ENCODE measurements at regions not wholly inside any gene's neighbourhood (a gene's known extent, or its start where the extent isn't known, plus 50 kb on each side); places are given as distances from the start of the nearest gene placed in this dataset.
"Not testable (repeated sequence)": the region's sequence is repeated elsewhere in the genome, so short reads cannot be mapped to it uniquely, and the experiment has no call there.

DNA sequence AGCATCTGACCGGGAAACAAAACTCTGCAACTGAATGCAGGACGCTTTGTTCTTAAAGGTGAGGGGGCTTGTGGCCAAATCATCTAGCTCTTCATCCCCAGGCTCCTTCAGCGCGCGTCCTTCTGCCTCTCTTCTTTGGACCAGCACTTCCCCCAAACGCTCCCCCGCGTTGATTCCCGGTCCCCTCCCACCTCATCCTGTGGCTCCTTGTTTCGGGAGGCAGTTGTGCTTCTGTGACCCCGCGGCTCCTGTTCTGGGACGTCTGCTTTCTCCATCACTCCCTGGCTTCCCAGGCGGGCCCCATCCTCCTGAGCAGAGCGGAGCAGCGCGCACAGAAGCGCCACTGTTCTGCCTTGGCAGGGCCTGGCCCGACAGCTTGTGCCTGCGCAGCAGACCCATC lies 109.7 kb upstream of the ZNG1E start:
- not testable (repeated sequence) for DNase-seq (ENCODE audit: low read depth)

DNA sequence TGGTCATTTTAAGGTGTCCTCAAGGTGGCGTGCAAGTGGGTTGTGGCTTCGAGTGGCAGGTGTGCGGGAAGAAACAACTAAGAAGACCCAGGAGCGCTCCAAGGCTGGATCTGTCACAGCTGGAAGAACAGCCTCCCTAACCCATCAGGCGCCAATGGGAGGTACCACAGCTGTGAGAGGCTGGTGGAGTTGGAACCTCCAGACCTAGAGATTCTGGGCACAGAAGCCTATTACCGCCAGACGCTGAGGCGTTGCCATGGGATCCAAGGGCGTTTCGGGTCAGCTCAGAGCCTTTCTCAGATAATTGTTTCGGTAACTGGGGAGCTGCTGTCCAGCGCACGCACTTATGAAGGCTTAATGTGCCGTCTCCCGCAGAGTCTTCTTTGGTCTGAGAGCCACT lies 156.7 kb upstream of the ZNG1E start:
- not testable (repeated sequence) for DNase-seq (ENCODE audit: low read depth)

DNA sequence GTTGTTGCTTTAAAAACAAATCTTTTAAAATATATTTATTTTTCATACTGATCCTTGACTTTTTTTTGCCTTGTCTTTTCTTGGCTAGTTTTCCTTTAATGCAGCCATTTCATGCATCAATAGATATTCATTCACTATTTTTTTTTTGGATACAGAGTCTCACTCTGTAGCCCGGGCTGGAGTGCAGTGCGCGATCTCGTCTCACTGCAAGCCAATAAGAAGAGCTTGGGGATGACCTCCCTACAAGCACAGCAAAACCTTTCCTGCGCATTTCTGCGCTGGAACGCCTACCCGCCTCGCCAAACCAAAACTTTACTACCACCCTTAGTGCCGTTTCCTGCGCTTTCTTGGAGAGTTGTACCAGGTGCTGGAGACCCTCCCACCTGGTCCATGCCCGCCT lies 161.3 kb upstream of the ZNG1E start:
- DNase-seq (ENCODE audit: low read depth), result not testable (repeated sequence)

DNA sequence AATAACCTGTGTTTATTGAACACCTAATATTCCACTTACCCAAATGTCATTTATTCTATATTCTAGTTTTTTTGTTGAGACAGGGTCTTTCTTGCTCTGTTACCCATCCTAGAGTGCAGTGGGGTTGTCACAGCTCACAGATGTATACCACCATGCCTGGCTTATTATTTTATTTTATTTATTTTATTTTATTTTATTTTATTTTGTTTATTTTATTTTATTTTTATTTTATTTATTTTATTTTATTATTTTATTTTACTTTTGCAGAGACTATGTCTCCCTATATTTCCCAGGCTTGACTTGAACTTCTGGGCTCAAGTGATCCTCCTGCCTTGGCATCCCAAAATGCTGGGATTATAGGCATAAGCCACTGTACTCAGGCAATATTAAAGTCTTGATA lies 167.8 kb upstream of the ZNG1E start:
- not testable (repeated sequence) for DNase-seq (ENCODE audit: low read depth)

DNA sequence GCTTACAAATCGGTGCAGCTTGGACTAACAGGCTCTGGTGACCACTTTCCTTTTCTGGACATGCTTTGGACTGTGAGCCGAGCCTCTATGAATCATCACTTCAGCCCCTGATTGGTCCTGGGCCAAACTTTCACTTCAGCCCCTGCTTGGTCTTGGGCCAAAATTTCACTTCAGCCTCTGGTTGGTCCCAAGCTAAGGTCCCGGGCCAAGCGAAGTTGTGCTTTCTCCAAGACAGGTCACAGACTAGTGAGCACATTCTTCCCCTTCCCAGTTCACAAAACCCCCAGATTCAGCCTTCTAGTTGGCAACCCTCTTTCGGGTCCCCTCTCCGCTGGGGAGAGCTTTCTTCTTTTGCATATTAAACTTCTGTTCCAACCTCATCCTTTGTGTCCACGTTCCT lies 171.0 kb upstream of the ZNG1E start:
- not testable (repeated sequence) for DNase-seq (ENCODE audit: low read depth)

DNA sequence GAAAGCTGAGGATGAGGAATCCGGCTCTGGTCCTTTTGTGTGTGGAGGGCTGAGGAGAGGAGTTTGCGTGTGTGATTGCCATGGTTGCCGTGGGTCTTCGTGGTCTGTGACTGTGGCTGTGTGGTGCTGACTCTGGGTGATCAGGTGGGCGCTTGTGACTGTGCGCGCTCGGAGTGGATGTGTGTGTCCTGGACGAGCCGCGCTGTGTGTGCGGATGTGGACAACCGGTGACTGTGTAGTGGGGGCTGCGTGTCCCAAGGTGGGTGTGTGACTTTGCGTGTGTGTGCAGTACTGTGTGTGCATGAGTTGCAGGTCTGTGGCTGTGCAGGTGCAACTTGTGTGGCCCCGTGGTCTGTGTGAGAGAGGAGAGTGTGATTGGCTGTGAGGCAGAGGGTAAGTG lies 172.0 kb upstream of the ZNG1E start:
- not testable (repeated sequence) for DNase-seq (ENCODE audit: low read depth)

DNA sequence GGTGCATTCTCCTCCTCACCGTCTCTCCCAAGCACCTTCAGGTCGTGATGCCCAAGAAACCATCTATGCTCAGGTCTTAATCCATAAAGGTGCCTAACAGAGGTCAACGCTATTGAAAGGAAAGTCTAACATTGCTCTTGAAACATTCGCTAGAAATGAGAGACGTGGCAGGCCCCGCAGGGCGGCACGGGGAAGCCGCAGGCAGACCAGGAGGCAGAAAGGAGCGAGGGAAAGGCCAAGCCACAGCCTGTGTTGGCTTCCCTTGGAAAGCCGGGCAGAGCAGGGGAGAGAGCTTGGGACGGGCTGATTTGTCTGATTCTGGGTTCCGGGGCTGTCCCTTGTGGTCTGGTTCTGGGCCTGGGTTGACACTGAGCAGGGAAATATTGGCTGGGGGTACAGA lies 192.8 kb upstream of the ZNG1E start:
- not testable (repeated sequence) for DNase-seq (ENCODE audit: low read depth)

DNA sequence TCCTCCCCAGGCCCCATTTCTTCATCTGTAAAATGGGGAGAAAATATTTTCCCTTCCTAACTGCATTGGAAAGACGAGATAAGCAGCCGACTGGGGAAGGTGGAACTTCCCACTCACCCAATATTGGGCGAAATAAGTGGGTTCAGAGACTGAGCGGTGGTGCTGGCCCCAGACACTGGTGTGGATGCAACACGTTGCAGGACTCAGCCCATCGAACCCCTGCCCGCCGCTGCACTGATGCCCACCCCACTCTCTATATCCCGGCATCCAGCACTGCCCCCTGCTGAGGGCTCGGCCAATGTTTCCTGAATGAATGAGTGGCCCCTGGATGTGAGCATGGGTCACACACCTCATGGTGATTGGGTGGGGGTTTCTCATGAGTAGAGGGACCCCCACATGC lies 194.4 kb upstream of the ZNG1E start:
- DNase-seq (ENCODE audit: low read depth), result not testable (repeated sequence)

DNA sequence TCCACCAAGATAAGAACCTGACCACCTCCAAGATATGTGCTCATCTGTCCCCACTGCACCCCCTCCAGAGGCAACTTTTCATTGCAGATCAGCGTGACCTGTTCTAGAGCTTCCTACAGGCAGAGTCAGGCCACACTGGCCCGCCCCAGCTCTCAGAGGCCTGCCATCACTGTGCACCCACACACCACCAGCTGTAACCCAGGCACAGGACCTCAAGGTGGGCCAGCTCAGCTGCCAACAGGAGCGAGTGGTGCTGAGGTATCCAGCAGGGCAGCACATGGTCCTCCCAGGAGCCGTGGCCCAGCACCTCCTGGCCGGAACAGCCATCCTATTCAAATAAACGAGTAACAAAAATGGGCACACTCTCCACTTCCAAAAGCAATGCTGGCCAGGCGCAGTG lies 189.9 kb upstream of the FOXD4L5 start:
- not testable (repeated sequence) for DNase-seq (ENCODE audit: low read depth)

DNA sequence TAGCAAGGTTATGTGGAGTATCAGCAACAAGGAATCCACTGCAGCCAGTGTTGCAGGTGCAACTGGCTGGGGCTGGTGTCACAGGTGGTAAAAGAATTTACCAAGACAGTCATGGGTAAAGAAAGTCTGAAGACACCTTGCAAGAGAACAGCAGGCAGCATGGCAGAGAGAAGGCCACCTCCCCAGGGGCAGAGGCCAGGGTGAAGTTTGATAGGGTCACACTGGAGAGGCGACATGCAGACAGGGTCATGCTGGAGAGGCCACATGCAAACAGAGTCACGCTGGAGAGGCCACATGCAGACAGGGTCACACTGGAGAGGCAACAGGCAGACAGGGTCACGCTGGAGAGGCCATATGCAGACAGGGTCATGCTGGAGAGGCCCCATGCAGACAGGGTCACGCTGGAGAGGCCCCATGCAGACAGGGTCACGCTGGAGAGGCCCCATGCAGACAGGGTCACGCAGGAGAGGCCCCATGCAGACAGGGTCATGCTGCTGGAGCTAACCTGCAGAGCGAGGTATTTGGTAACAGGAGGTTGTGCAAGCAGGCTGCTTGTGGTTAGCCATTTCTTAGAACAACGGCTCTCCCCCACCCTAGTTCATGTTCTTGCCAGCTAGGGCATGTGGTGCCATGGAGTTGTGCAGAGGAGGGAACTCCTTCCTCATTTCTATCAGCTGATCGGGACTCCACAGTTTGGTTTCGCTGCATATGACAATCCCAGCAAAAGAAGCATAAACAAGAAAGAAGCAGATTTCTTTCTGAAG lies 188.2 kb upstream of the FOXD4L5 start:
- not testable (repeated sequence) for DNase-seq (ENCODE audit: low read depth)

DNA sequence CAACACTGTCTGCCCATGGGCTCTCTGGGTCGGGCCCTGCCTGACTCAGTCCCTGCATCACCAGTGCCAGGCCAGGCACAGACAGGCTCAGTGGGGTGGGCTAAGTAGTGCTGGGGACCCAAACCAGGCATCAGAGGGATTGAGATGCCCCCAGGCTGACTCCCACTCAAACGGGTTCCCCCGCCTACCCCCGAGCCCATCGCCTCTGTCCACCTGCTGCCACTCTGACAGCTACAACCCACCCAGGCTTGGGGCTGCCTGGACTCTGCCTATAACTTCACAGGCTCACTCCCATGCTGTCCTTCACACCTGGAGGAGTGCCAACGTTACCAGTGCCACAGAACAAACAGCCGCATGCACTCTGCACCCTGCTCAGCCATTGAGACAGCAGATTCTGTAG lies 186.1 kb upstream of the FOXD4L5 start:
- not testable (repeated sequence) for DNase-seq (ENCODE audit: low read depth)

DNA sequence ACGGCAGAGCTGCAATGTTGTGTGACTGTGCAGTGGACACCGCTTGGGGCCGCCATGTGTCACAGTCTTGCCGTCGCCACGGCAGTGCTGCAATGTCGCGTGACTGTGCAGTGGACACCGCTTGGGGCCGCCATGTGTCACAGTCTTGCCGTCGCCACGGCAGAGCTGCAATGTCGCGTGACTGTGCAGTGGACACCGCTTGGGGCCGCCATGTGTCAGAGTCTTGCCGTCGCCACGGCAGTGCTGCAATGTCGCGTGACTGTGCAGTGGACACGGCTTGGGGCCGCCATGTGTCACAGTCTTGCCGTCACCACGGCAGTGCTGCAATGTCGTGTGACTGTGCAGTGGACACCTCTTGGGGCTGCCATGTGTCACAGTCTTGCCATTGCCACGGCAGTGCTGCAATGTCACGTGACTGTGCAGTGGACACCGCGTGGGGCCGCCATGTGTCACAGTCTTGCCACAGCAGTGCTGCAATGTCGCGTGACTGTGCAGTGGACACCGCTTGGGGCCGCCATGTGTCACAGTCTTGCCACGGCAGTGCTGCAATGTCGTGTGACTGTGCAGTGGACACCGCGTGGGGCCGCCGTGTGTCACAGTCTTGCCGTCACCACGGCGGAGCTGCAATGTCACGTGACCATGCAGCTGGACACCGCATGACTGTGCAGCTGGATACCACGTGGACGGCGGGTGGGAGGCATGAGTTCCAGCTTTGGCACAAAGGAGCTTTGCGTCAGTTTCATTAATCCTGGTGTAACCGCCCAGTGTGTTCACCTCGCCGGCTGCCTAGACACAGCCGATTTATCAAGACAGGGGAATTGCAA lies 182.1 kb upstream of the FOXD4L5 start:
- not testable (repeated sequence) for DNase-seq (ENCODE audit: low read depth)

DNA sequence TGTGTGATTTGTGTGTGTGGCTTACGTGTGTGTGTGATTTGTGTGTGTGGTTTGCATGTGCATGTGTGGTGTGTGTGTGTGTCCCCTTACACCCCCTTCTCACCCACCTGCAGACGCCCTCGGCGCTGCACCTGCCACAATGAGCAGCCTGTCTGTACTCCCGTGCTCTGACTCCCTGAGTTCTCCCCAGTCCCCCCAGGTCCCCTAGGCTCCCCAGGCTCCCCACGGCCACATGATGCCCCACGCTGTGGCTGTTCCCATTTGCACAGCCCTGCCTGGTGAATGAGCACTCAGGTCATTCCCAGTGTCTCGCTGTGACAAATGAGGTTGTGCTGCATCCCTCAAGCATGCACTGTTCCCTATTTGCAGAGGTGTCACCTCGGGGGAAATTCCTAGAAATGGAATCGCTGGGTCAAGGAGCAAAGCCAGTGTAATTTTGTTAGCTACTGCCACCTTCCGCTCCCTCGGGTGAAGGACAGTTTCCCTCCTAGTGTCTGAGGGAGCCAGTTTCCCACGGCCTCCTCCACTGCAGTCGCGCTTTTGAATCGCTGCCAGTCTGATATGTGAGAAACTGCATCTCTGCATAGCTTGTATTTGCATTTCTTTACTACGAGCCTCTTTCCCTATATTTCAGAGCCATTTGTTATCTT lies 180.4 kb upstream of the FOXD4L5 start:
- DNase-seq (ENCODE audit: low read depth), result not testable (repeated sequence)

DNA sequence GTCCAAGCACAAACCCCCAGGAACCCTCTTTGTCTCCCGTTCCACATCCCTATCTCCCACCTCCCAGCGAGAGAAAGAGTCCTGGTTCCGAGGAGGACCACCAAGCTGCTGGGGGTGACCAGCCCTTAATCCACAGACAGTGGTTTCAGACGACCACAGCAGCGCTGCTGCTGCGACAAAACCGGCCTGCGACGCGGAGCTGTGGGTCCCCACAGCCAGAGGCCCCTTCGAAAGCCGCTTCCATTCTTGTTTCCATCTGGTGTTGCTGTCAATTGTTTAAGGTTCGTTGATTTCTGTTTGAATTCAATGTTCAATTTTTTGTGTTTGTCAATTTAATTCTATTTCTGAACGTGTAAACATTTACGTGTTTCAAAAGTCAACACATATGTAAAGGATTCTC lies 177.5 kb upstream of the FOXD4L5 start:
- not testable (repeated sequence) for DNase-seq (ENCODE audit: low read depth)

DNA sequence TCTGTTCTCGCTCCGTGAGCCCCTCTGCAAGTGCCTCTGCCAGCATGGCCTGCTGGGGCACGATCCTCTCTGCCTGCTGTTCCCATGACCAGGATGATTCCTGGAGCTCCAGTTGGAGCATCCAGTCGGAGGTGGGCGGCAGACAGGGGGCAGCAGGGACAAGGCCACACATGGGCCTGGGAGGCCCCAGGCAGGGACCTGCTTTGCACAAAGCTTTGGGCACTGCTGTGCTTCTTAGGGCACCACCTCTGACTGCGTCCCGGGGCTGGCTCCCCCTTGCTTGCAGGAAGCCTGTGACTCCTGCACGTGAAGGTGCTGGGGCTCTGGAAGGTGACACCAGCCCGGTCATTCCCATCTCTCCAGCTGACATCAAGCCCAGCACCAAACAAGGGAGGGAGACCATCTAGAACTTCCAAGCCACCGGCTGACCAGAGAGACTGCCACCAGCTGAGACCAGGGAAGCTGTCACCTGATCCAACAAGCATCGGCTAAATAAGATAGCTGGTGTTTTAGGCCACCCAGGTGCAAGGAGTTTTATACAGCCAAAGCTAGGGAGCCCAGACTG lies 174.8 kb upstream of the FOXD4L5 start:
- DNase-seq (ENCODE audit: low read depth), result no peak

DNA sequence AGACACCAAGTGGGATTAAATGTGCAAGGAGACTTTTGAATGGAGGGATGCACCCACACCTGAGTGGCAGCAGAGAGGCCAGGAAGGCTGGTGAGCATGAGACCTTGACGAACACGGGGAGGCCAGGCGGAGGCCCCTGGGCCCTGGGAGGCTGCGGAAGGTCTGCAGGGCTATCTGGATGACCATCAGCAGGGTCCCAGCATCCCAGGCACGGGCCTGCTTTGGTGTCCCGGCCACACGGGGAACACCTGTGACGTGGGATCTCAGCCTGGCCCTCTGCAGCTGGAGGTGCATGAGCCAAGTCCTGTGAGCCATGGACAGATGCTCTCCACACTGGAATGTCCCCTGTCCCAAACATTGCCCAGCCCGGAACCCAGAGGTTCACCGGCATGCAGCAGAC lies 174.0 kb upstream of the FOXD4L5 start:
- DNase-seq (ENCODE audit: low read depth), result no peak

DNA sequence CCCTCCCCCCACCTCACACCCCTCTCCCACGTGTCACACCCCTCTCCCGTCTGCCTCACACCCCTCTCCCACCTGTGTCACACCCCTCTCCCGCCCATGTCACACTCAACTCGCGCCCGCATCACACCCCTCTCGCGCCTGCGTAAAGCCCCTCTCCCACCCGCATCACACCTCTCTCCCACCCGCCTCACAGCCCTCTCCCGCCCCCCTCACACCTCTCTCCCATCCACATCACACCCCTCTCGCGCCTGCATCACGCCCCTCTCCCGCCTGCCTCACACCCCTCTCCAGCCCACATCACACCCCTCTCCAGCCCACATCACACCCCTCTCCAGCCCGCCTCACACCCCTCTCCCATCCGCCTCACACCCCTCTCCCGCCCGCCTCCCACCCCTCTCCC lies 173.5 kb upstream of the FOXD4L5 start:
- DNase-seq (ENCODE audit: low read depth), result no peak

DNA sequence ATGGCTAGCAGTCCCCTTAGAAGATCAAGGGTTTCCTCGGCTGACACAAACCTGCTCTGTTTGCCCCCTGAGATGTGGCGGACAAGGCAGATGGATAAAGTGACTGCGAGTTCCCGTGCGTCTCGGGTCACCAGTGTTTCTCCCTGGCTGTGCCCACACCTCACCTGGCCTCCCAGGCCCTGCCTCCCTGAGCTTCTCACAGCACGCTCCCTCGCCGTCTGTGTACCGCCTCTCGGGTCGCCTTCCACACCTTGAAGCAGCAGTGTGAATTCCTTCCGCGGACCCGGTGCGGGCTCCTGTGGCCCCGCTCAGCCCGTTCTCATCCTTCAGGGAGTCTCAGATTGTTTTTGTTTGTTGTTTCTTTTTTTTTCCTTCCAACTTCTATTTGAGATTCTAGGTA lies 172.0 kb upstream of the FOXD4L5 start:
- not testable (repeated sequence) for DNase-seq (ENCODE audit: low read depth)

DNA sequence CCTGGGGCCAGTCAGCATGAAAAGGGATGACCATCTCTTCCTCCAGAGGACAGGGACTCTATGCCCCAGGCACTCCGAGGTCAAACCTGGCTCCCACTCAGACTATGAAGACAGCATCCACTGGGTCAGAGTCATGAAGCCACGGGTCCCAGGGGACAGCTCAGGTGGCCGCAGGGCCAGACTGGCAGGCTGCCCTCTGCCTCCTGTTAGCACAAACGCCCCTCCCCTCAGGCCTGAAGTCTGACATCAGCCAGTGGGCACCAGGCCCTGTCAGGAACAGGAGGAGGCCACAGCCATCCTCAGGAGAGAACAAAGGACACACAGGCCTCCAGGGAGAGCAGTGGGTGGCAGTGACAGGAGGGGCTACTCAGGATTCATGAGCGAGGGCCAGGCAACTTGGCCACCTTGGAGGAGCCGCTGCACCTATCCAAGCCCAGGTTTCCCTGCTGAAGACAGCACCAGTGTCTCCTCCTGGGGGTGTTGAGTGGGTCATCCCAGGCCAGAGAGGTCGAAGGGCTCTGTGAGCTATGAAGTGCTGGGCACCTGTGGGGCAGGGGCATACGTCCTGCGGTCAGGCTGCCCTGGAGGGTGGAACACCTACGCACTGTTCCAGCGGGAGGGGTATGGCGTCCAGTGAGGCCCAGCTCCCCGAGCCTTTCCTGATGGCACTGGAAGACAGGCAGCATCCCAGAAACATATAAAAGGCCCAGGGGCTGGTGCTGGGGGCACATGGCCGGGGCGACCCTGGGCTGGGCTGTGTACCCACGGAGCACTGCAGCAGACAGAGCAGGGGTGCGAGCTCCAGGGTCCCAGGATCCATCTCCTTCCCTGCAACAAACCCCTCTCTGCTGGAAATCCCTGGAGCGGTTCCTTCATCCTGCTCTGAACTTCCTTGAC lies 171.0 kb upstream of the FOXD4L5 start:
- DNase-seq (ENCODE audit: low read depth), result not testable (repeated sequence)

DNA sequence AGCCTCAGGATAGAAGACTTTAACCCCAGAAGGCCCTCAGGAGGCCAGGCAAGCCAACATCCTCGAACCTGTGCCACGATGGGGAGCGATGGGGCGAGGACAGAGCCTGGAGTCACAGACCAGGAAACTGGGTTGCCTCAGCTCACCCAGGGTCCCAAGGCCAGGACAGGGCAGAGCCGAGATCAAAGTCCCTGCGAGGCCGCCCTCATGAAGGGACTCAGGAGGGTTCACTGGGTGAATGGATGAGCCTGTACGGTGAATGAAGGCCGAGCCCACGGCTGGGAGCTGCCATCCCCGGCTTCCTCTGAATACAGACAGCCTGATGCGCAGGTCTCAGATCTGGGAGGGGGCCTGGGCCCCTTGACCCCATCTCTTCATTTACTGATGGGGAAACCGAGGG lies 170.1 kb upstream of the FOXD4L5 start:
- not testable (repeated sequence) for DNase-seq (ENCODE audit: low read depth)

DNA sequence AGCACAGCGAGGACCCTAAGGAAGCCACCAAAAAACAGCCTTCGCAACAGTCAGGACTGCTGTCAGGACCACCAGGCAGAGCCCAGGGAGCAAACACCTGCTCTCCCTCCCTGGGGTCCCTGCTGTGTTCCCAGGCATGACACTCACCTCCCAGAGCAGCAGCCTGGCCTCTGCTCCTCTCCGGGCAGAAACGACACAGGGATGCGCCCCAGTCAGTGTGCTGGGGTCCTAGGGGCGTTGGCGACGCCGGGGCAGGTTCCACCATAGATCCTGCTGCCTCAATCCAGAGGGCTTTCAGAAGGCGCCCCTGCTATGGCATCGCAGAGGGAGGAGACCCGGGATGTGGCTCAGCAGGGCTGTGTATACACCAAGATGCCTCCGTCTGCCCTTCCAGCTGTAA lies 169.7 kb upstream of the FOXD4L5 start:
- DNase-seq (ENCODE audit: low read depth), result not testable (repeated sequence)
